ENCODE measurements at regions not wholly inside any gene's neighbourhood (a gene's known extent, or its start where the extent isn't known, plus 50 kb on each side); places are given as distances from the start of the nearest gene placed in this dataset.
"Not testable (repeated sequence)": the region's sequence is repeated elsewhere in the genome, so short reads cannot be mapped to it uniquely, and the experiment has no call there.

DNA sequence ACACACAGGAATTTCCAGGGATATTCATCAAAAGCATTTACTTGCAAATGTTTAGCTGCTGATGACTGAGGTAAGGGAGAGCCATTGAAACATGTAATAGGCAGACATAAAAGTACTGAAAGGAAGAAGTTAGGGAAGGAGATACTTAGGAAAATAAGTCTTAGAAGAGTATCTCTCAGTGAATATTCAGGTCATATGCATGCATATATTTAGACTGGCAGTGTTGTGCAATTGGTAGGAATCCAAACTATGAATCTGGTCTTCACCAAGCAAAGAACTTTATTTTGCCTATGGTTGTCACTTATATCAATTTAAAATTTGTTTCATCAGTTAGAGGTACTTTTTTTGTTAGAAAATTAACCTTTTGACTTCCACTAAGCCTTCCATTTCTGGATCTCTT, 1490.7 kb downstream of the SUCLG1 start:
- no peak for DNase-seq (ENCODE audit: low read depth)

- DNase-seq (ENCODE audit: low read depth) = no peak
These were observed 1494.7 kb downstream of the SUCLG1 start for GRCh38 chr2:82964341-82964740.

DNA sequence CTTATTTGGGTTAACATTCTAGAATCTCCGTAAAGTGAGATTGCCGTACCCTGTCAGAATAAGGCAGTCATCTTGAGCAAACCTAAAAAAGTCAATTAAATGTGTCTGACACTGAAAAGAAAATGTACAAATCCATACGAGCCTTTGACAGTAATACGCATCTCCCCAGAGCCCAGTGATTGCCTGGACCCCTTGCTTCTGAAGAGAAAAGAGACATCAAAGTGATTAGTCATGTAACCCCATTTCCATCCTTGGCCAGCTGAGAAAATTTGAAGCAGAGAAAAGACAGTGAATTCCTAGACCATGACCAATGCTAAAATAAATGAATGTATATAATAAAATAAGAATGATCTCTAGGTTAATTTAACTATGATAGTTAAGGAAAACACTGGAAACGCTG, 1499.4 kb downstream of the SUCLG1 start:
- peak; percentile 10 for DNase-seq (ENCODE audit: low read depth)

- DNase-seq (ENCODE audit: low read depth) = no peak
These were observed 1504.2 kb downstream of the SUCLG1 start for GRCh38 chr2:82954868-82955267.

DNA sequence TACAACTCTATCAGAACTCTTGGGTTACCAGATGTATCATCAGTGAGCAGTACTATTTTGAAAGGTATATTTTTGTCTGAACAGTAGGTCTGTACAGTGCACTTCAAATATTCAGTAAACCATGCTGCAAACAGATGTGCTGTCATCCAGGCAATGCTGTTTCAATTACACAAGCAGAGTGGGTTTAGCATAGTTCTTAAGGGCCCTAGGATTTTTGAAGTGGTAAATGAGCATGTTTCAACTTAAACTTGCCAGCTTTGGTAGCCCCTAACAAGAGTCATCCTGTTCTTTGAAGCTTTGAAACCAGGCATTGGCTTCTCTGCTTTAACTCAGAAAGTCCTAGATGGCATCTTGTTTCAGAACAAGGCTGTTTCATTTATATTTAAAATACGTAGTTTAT, 1519.9 kb downstream of the SUCLG1 start:
- no peak for DNase-seq (ENCODE audit: low read depth)

GRCh38 chr2:82938321-82938845, 1520.7 kb downstream of the SUCLG1 start:
- not testable (repeated sequence) for DNase-seq (ENCODE audit: low read depth)

DNA sequence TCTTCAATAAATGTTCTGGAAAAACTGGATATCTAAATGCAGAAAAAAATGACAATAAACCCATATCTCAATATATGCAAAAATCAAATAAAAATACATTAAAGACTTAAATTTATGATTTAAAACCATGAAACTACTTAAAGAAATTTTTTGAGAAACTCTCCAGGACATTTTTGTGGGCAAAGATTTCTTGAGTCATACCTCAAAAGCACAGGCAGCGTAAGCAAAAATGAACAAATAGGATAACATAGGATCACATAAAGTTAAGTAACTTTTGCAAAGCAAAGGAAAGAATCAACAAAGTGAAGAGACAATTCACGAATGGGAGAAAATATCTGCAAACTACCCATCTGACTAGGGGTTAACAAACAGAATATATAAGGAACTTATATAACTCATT, 1545.5 kb downstream of the SUCLG1 start:
- no peak for DNase-seq (ENCODE audit: low read depth)

DNA sequence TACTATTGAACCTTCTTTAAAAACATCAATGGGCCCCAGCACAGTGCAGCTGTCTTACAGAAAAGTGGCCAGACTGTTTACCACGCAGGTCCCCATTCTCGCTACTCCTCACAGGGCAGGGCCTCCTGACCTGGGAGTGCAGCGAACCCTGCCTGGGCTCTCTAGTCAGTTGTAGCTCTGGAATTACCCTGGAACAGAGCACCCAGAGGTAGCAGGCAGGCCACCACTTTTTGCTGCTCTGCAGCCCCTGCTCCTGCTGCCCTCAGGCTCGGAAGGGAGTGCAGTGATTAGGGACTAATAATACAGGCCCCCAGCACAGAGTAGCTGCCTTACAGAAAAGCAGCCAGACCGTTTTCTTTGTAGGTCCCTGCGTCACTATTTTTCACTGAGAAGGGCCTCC, 1563.0 kb downstream of the SUCLG1 start:
- no peak for DNase-seq (ENCODE audit: low read depth)

DNA sequence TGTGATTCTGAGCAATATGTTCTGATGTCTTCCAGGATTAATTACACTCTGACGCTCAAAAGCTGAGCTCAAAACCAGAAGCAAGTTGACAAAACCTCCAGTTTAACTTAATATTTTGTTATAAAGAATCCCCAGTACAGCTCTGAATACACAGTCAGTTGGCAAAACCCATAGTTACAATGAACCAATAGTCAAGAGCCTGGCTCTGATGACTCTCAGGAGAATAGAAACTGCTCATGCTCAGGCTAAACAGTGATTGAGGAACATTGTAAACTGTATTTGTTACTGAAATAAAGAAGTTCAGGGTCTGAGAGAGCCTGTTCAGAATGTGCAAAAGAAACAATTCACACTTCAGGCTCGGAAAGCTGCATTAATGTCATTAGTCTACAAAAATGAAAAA, 1565.9 kb downstream of the SUCLG1 start:
- no peak for DNase-seq (ENCODE audit: low read depth)

GRCh38 chr2:82879803-82880202, 1579.3 kb downstream of the SUCLG1 start:
- DNase-seq (ENCODE audit: low read depth) = no peak

DNA sequence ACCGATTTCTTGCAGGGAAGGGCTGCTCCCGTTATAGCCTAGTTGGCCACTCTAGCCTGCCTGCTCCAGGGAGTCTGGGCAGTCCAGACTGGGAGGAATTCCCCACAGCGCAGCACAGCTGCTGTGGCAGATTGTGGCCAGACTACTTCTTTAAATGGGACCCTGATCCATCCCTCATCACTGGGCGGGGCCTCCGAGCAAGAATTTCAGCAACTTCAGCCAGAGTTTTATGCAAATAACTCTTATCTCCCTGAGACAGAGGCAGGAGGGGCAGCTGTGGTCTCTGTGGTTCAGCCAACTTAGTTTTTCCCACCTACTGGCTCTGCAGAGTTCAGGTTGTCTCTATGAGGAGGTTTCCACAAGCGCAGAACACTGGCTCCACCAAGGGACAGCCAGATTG, 1583.2 kb downstream of the SUCLG1 start:
- no peak for DNase-seq (ENCODE audit: low read depth)

- no peak for DNase-seq (ENCODE audit: low read depth)
These were observed 1601.1 kb downstream of the SUCLG1 start for GRCh38 chr2:82857967-82858366.

- DNase-seq (ENCODE audit: low read depth) = no peak
These were observed 1605.8 kb downstream of the SUCLG1 start for GRCh38 chr2:82853299-82853698.

DNA sequence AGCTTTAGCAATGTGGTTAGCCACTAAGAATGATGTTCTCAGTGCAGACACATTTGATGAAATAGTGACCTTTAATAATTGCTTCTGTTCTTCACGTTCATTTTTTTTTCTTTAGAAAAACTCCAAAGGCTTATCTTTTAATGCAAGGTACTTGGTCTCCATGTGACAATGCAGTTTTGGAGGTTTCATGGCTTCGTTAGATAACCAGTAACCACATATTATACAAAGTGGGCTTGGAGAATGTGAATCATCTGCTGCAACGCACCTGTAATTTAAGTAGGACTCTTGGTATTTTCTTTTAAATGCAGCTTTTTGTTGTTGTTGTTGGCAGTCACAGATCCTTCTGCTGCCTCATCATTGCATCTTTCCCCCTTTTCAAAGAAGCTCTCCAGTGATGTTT, 1606.3 kb downstream of the SUCLG1 start:
- DNase-seq (ENCODE audit: low read depth) = no peak

DNA sequence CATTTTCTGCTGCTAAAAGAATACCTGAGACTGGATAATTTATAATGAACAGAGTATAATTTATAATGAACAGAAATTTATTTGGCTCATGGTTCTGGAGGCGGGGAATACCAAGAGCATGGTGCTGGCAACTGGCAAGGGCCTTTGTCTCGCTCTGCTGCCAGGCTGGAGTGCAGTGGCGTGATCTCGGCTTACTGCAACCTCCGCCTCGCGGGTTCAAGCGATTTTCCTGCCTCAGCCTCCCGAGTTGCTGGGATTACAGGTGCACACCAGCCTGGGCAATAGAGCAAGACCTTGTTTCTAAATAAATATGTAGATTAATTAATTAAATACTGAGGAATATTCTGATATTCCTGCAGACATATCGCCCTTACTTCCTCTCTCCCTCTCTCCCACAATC, 1610.8 kb downstream of the SUCLG1 start:
- no peak for DNase-seq (ENCODE audit: low read depth)

DNA sequence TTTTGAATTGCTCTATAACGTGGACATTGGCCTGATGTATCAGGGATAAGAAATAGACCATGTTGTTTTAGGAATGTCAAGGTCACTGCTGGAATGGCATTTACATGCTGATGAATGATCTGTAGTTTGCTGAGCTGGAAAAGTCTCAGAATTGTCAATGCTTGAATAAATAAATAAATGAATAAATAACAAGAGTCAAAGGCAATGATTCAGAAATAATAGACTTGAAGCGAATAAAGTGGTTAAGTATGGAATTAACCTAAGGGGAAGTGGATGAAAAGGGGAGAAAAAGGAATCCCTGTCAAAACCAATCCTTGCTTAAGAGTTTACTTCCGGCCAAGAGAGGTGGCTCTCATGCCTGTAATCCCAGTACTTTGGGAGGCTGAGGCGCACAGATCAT, 1620.0 kb downstream of the SUCLG1 start:
- peak; percentile 21 for DNase-seq (ENCODE audit: low read depth)

GRCh38 chr2:82837588-82838304, 1621.3 kb downstream of the SUCLG1 start:
- peak; percentile 94 for DNase-seq (ENCODE audit: low read depth)

GRCh38 chr2:82834893-82835292, 1624.2 kb downstream of the SUCLG1 start:
- DNase-seq (ENCODE audit: low read depth) = no peak

DNA sequence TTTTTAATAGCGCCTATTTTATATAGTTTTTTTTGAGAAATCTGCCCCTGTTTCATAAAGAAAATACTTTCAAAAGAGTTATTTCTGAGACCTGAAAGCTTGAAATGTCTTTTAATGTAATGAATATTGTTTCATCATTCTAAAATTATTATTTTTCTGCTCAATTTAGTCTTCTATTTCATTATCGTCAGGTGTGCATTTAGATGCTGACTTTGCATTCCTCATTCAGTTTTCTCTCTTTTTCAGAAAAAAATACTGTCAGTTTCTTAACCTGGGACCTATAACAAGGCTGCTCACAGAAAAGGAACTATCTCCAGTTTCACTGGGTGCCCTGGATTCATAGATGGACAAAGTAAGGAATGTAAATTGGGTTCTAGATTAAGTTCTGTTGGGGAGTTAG, 1631.7 kb downstream of the SUCLG1 start:
- DNase-seq (ENCODE audit: low read depth) = no peak

- no peak for DNase-seq (ENCODE audit: low read depth)
These were observed 1632.6 kb downstream of the SUCLG1 start for GRCh38 chr2:82826437-82826836.

GRCh38 chr2:82825410-82826090, 1633.5 kb downstream of the SUCLG1 start:
- no peak for DNase-seq (ENCODE audit: low read depth)

GRCh38 chr2:82823892-82824291, 1635.2 kb downstream of the SUCLG1 start:
- DNase-seq (ENCODE audit: low read depth) = no peak

DNA sequence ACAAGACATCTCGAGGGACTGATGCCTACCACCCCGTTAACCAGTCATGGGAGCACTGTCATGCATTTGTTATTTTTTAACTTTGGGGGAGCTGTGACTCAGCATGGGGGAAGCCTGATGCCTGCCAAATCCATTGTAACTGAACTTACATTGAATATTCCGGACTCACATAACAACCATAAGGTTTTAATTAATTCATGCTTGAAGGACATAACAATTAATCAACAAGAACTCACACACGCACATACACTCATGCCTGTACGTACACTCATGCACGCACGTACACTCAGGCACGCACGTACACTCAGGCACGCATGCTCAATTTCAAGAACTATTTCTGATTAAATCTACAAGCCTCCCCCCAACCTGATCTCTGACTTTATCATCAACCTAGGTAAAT, 1639.1 kb downstream of the SUCLG1 start:
- DNase-seq (ENCODE audit: low read depth) = no peak

GRCh38 chr2:82814146-82814545, 1644.9 kb downstream of the SUCLG1 start:
- no peak for DNase-seq (ENCODE audit: low read depth)
